GM21737 (cell line): ENCODE measurements at regions not wholly inside any gene's neighbourhood (a gene's known extent, or its start where the extent isn't known, plus 50 kb on each side); places are given as distances from the start of the nearest gene placed in this dataset.

Source experiments
- ATAC-seq: cut with Tn5 transposase; IDR thresholded peaks from one replicate; pipeline ENCODE4 v1.9.1; 2021; ENCODE audit warnings: mild to moderate bottlenecking, moderate library complexity; ENCODE audit not compliant: unreplicated experiment

- ATAC-seq, result no peak
These were observed 631.0 kb upstream of the GRM7 start for GRCh38 chr3:6229778-6230410.

GRCh38 chr3:6242104-6242503, 618.8 kb upstream of the GRM7 start:
- ATAC-seq, result no peak

- no peak for ATAC-seq
These were observed 612.4 kb upstream of the GRM7 start for GRCh38 chr3:6248528-6248927.

GRCh38 chr3:6249679-6250078, 611.2 kb upstream of the GRM7 start:
- ATAC-seq, result peak; percentile 67

GRCh38 chr3:6250167-6250566, 610.7 kb upstream of the GRM7 start:
- peak; percentile 96 for ATAC-seq

- ATAC-seq, result no peak
These were observed 609.1 kb upstream of the GRM7 start for GRCh38 chr3:6251612-6252400.

GRCh38 chr3:6254490-6254889, 606.4 kb upstream of the GRM7 start:
- ATAC-seq, result no peak

GRCh38 chr3:6255229-6255628, 605.7 kb upstream of the GRM7 start:
- ATAC-seq, result no peak

- ATAC-seq, result no peak
These were observed 600.2 kb upstream of the GRM7 start for GRCh38 chr3:6260551-6261191.

- no peak for ATAC-seq
These were observed 598.9 kb upstream of the GRM7 start for GRCh38 chr3:6262010-6262409.

GRCh38 chr3:6264036-6264435, 596.9 kb upstream of the GRM7 start:
- no peak for ATAC-seq

GRCh38 chr3:6264906-6265305, 596.0 kb upstream of the GRM7 start:
- ATAC-seq, result no peak

- no peak for ATAC-seq
These were observed 594.8 kb upstream of the GRM7 start for GRCh38 chr3:6266135-6266534.

GRCh38 chr3:6273878-6274277, 587.0 kb upstream of the GRM7 start:
- ATAC-seq, result no peak

- no peak for ATAC-seq
These were observed 579.3 kb upstream of the GRM7 start for GRCh38 chr3:6281662-6282061.

- no peak for ATAC-seq
These were observed 578.0 kb upstream of the GRM7 start for GRCh38 chr3:6282918-6283317.

GRCh38 chr3:6287088-6287875, 573.6 kb upstream of the GRM7 start:
- ATAC-seq, result no peak

GRCh38 chr3:6301626-6302025, 559.3 kb upstream of the GRM7 start:
- ATAC-seq, result no peak

- no peak for ATAC-seq
These were observed 545.0 kb upstream of the GRM7 start for GRCh38 chr3:6315906-6316305.

- no peak for ATAC-seq
These were observed 538.9 kb upstream of the GRM7 start for GRCh38 chr3:6321999-6322398.

GRCh38 chr3:6326771-6327170, 534.1 kb upstream of the GRM7 start:
- no peak for ATAC-seq
